B cell (primary cell): ENCODE measurements at regions not wholly inside any gene's neighbourhood (a gene's known extent, or its start where the extent isn't known, plus 50 kb on each side); places are given as distances from the start of the nearest gene placed in this dataset.
"Not testable (repeated sequence)": the region's sequence is repeated elsewhere in the genome, so short reads cannot be mapped to it uniquely, and the experiment has no call there.

Source experiments
- CTCF ChIP-seq: fragments of 200-600 bp; IDR thresholded peaks from one replicate; pipeline ENCODE4 v1.8.0; 2022; ENCODE audit warnings: antibody characterized with exemption, mild to moderate bottlenecking
- EZH2 ChIP-seq: IDR thresholded peaks from 2 replicates; pipeline ENCODE4 v1.6.1; 2012; ENCODE audit warnings: borderline replicate concordance, low read depth, mild to moderate bottlenecking, moderate library complexity, low read length; ENCODE audit not compliant: insufficient read depth, poor library complexity, severe bottlenecking

DNA sequence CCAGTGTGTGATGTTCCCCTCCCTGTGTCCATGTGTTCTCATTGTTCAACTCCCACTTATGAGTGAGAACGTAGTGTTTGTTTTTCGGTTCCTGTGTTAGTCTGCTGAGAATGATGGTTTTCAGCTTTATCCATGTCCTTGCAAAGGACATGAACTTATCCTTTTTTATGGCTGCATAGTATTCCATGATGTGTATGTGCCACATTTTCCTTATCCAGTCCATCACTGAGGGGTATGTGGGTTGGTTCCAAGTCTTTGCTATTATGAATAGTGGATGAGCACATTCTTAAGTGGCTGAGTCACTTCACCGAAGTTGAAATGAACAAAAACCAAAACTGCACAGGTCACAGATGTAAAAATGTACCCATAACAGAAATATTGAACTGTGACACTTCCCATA, 157.5 kb downstream of the LEPR start:
- not testable (repeated sequence) for TF ChIP-seq CTCF, EZH2
